ENCODE measurements at regions not wholly inside any gene's neighbourhood (a gene's known extent, or its start where the extent isn't known, plus 50 kb on each side); places are given as distances from the start of the nearest gene placed in this dataset.

DNA sequence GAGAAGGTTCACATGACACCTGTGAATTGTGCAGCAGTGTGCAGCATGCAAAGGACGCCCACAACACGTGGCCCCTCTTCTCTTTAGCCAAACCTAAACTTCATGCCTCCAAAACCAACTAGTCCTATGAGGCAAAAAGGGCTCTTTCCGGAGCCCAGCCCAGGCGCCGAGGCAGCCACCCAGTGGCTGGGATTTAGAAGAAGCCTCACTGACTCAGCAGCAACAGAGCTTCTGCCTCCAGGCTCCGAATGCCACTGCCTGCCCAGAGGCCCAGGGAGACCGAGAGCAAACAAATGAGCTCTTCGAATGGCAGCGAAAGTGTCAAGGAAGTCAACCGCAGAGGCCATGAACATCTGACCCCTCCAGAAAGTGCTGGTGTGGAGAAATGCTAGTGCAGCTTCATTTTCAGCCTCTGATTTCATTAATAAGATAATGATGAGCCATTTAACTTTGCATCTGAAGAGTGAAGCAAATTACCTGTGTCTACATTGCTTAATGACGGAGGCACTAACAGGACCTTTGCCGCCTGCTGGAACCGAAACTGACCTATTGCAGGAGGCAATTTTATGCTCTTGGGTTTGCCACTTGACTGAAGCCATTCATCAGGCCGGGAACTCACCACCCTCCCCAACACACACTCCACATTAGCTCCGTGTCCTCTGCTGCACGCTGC lies 157.7 kb upstream of the RPL38 start:
- H3K4me3 ChIP-seq (ENCODE audit: low read depth, low read length), result no peak overlapping the region
- DNase-seq (ENCODE audit: low read depth), result no peak
- TF ChIP-seq CTCF (conservative IDR thresholded peaks at IDR 0.05; ENCODE audit: low read depth, low read length), result no peak

DNA sequence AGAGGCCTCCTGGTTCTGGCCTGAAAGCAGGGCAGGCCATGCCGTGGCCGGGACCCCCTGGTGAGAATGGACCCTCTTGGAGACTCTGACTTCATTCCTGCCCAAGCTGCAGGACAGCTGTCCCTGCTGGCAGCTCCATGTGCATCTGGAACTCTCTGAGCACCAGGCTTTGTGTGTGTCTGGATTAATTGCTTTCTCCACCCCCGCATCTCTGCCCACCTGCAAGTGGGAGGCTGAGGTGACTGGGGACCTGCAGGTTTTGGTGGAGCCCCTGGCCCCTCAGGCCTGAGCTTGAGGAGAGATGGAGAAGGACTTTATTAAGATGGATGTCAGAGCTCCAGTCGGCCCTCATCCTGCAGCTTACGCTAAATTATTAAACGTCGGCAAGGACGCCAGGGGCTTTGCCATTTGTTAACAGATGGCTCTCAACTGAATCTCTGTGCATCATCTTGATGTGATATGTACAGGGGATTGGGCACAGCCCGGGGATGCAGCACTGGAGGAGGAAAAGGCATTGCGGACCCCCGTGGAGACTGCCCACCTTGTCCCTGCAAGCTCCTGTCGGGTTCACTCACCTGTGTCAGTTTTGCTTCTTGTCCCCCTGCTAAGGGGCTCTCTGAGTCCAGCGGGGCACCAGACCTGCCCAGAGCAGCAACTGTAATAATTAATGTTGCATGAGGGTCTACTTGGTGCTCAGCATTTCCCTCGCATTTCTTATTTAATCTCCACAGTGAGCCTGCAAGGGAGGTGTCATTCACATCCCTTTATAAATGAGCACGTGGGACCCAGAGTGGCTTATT lies 154.1 kb upstream of the RPL38 start:
- TF ChIP-seq CTCF (conservative IDR thresholded peaks at IDR 0.05; ENCODE audit: low read depth, low read length), result no peak
- no peak overlapping the region for H3K4me3 ChIP-seq (ENCODE audit: low read depth, low read length)
- DNase-seq (ENCODE audit: low read depth), result no peak

DNA sequence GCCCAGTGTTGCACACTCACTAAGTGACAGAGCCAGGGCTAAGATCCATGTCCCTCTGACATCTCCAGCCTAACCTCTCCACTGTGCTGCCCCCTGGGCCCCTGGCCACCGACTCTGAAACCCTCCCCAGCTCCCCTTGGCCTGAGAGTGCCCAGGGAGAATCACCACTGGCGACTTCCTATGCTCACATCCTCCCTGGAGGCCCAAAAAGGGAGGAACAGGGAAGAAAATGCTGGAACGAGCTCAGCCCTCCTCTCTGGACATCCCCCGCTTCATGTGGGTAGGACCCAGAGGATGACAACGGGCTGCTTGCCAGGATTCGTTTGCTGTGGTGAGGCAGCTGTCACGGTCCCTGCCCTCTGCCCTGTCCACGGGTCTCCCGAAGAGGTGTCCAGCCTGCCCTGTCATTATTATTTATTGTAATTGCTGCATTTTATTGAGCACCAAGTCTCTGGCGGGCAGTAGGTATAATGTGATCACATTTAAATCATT lies 153.5 kb upstream of the RPL38 start:
- no peak overlapping the region for H3K4me3 ChIP-seq (ENCODE audit: low read depth, low read length)
- no peak for TF ChIP-seq CTCF (conservative IDR thresholded peaks at IDR 0.05; ENCODE audit: low read depth, low read length)
- DNase-seq (ENCODE audit: low read depth), result no peak

DNA sequence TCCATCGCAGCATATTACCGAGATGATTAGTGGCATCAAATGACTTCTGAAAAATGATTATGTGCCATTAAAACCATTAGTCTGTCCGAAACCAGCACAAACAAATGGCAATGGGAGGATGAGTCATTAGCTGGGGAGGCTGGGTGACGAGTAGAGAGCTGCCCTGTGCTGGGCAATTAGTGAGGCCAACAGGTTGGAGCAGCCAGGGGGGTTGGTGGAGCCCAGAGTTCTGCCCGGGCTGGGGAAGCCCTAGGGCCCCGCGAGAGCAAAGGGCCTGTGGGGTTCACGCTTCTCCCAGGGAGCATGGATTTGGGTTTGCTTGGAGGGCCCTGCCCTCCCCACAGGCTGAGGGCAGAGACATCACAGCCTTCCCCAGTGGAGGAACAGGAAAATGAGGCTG lies 152.1 kb upstream of the RPL38 start:
- no peak for TF ChIP-seq CTCF (conservative IDR thresholded peaks at IDR 0.05; ENCODE audit: low read depth, low read length)
- no peak for DNase-seq (ENCODE audit: low read depth)
- H3K4me3 ChIP-seq (ENCODE audit: low read depth, low read length), result no peak overlapping the region

DNA sequence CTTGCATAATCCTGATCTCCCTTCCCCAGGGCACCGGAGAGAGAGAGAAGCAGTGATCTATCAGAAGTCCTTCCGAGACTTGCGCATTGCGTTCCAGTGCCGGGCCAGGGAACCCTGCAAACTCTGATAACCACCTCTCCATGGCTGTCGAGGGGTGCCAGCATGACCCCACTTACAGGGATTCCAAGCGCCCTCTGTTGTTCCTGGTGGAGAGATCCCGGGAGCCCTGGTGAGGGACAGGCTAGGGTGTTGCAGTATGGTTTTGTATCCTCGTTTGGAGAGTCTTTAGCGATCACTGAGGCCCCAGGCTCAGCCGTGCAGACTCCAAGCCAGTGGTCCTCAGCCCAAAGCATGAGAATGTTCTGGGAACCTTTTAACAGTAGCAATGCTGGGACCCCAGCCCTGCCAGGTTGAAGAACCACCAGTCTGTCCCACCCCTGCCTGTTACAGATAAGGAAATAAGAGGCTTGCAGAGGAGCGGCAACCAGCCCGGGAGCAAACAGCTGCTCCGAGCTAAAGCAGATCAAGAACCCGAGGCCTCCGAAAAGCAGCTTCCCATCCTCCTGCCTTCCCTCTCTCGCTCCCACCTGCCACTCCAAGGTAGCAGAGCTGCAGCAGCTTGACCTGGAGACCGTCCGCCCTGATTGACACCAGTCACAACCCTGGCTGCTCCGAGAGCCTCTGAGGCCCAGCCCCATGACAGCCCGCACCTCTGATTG lies 150.3 kb upstream of the RPL38 start:
- TF ChIP-seq CTCF (conservative IDR thresholded peaks at IDR 0.05; ENCODE audit: low read depth, low read length), result no peak
- DNase-seq (ENCODE audit: low read depth), result no peak
- no peak overlapping the region for H3K4me3 ChIP-seq (ENCODE audit: low read depth, low read length)

DNA sequence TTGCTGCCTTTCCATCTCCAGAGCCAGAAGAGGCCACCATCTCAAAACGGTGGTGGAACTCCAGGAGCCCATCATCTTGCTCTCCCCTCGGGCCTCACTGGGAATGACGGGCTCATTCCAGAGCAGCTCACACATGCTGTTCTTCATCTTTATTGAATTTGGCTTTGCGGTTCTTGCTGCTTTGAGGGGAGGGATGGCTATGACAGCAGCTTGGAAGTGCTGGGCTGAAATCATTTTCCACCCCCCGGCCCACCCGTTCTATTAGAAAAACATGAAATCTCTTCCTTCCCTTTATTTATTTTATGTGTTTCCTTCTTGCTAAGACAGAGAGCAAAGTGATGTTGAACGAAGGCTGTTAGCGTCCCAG lies 149.8 kb upstream of the RPL38 start:
- no peak overlapping the region for H3K4me3 ChIP-seq (ENCODE audit: low read depth, low read length)
- no peak for TF ChIP-seq CTCF (conservative IDR thresholded peaks at IDR 0.05; ENCODE audit: low read depth, low read length)
- DNase-seq (ENCODE audit: low read depth), result no peak
